Endometrium (tissue), 2 donors: ENCODE measurements at regions not wholly inside any gene's neighbourhood (a gene's known extent, or its start where the extent isn't known, plus 50 kb on each side); places are given as distances from the start of the nearest gene placed in this dataset.
A peak's percentile ranks its signal among the peaks of the same experiment; 100 is the strongest.
"Not testable (repeated sequence)": the region's sequence is repeated elsewhere in the genome, so short reads cannot be mapped to it uniquely, and the experiment has no call there.

Source experiments
- FAIRE-seq: peaks from 2 replicates; lab custom pipeline; 2012; peaks lifted over from hg19 to GRCh38; lab: Jason Lieb, UNC
- donor health status: control.
- donor health status: control.

- FAIRE-seq: no peak
These were observed 124.4 kb upstream of the VPREB1 start for GRCh38 chr22:22120160-22120559.

- FAIRE-seq: no peak
These were observed 125.6 kb upstream of the VPREB1 start for GRCh38 chr22:22118987-22119386.

- FAIRE-seq: not testable (repeated sequence)
These were observed 126.6 kb upstream of the VPREB1 start for GRCh38 chr22:22117864-22118544.

GRCh38 chr22:22116997-22117770, 127.4 kb upstream of the VPREB1 start:
- FAIRE-seq: not testable (repeated sequence)

- FAIRE-seq: peak; percentile 62
These were observed 130.9 kb upstream of the VPREB1 start for GRCh38 chr22:22113701-22114100.

GRCh38 chr22:22112533-22113294, 130.1 kb upstream of the TOP3B start:
- FAIRE-seq: no peak

- no peak for FAIRE-seq
These were observed 129.4 kb upstream of the TOP3B start for GRCh38 chr22:22111983-22112382.

- no peak for FAIRE-seq
These were observed 128.7 kb upstream of the TOP3B start for GRCh38 chr22:22111267-22111751.

- no peak for FAIRE-seq
These were observed 128.1 kb upstream of the TOP3B start for GRCh38 chr22:22110548-22111266.

GRCh38 chr22:22109693-22110466, 127.3 kb upstream of the TOP3B start:
- FAIRE-seq: no peak

GRCh38 chr22:22106855-22107254, 124.3 kb upstream of the TOP3B start:
- no peak for FAIRE-seq

- FAIRE-seq: no peak
These were observed 122.8 kb upstream of the TOP3B start for GRCh38 chr22:22105364-22105763.

- no peak for FAIRE-seq
These were observed 120.7 kb upstream of the TOP3B start for GRCh38 chr22:22103078-22103875.

- no peak for FAIRE-seq
These were observed 117.5 kb upstream of the TOP3B start for GRCh38 chr22:22099833-22100812.

- FAIRE-seq: no peak
These were observed 116.6 kb upstream of the TOP3B start for GRCh38 chr22:22099194-22099486.

- no peak for FAIRE-seq
These were observed 116.0 kb upstream of the TOP3B start for GRCh38 chr22:22098457-22099193.

GRCh38 chr22:22097727-22098228, 115.2 kb upstream of the TOP3B start:
- FAIRE-seq: no peak

- no peak for FAIRE-seq
These were observed 112.3 kb upstream of the TOP3B start for GRCh38 chr22:22094921-22095320.
